Natural killer cell (primary cell): ENCODE measurements at regions not wholly inside any gene's neighbourhood (a gene's known extent, or its start where the extent isn't known, plus 50 kb on each side); places are given as distances from the start of the nearest gene placed in this dataset.

ENCODE experiments used
- ATAC-seq, 3 donors: fragments of 150-1000 bp in 2 of 3; fragments of 200-7000 bp in 1 of 3; cut with Tn5 transposase; 1 replicate in 1 of 3; 2 replicates in 2 of 3; pipeline ENCODE4 v1.10.0; 2021; ENCODE audit warnings: mild to moderate bottlenecking in 2 of 3, moderate library complexity in 2 of 3
- DNase-seq, 2 donors: peaks; one replicate each; pipeline versions ENCODE4 v3.0.0 to v3.0.0-alpha.2; 2013 to 2021; ENCODE audit warnings: mixed read lengths in 1 of 2
- H3K27ac ChIP-seq: one replicate; pipeline ENCODE4 v1.5.1; 2013; ENCODE audit warnings: mild to moderate bottlenecking, low read length
- H3K27me3 ChIP-seq: one replicate; pipeline ENCODE4 v1.6.1; 2013; ENCODE audit warnings: low read length; ENCODE audit not compliant: control insufficient read depth, insufficient read depth
- H3K36me3 ChIP-seq: one replicate; pipeline ENCODE4 v1.6.1; 2013; ENCODE audit warnings: low read length; ENCODE audit not compliant: control insufficient read depth, insufficient read depth
- H3K4me1 ChIP-seq: one replicate; pipeline ENCODE4 v1.6.1; 2013; ENCODE audit warnings: low read length; ENCODE audit not compliant: control insufficient read depth, insufficient read depth
- H3K4me3 ChIP-seq: one replicate; pipeline ENCODE4 v1.5.1; 2013; ENCODE audit warnings: low read length
- H3K9me3 ChIP-seq: one replicate; pipeline ENCODE4 v1.6.1; 2013; ENCODE audit warnings: low read length; ENCODE audit not compliant: control insufficient read depth, insufficient read depth
- H3K27ac Mint-ChIP-seq, 2 donors: one replicate each; pipeline ENCODE4 v1.8.0; 2022; ENCODE audit warnings: mild to moderate bottlenecking in 2 of 2, mixed read lengths in 2 of 2, moderate library complexity in 1 of 2
- H3K27me3 Mint-ChIP-seq, 2 donors: one replicate each; pipeline ENCODE4 v1.8.0; 2022; ENCODE audit warnings: low read depth in 2 of 2, mixed read lengths in 2 of 2
- H3K36me3 Mint-ChIP-seq: one replicate; pipeline ENCODE4 v1.8.0; 2022; ENCODE audit warnings: mixed read lengths
- H3K4me1 Mint-ChIP-seq, 2 donors: one replicate each; pipeline ENCODE4 v1.8.0; 2022; ENCODE audit warnings: mixed read lengths in 2 of 2
- H3K4me3 Mint-ChIP-seq: one replicate; pipeline ENCODE4 v1.8.0; 2022; ENCODE audit warnings: mild to moderate bottlenecking, moderate library complexity, mixed read lengths
- H3K9me3 Mint-ChIP-seq, 2 donors: one replicate each; pipeline ENCODE4 v1.8.0; 2022; ENCODE audit warnings: mixed read lengths in 2 of 2
- CTCF ChIP-seq: fragments of 200-600 bp; IDR thresholded peaks from one replicate; pipeline ENCODE4 v1.8.0; 2022; ENCODE audit warnings: antibody characterized with exemption
- WGBS: methylation state at CpG from one replicate; pipeline ENCODE4 v1.1.7; 2013; ENCODE audit warnings: missing lambda C conversion rate; ENCODE audit not compliant: insufficient coverage; 5-methylcytosine and 5-hydroxymethylcytosine counted together
- intact Hi-C: fragments of 100-400 bp; cut with micrococcal nuclease; formaldehyde crosslinking; loops from one replicate; pipeline ENCODE4 v1.14.2; 2022

DNA sequence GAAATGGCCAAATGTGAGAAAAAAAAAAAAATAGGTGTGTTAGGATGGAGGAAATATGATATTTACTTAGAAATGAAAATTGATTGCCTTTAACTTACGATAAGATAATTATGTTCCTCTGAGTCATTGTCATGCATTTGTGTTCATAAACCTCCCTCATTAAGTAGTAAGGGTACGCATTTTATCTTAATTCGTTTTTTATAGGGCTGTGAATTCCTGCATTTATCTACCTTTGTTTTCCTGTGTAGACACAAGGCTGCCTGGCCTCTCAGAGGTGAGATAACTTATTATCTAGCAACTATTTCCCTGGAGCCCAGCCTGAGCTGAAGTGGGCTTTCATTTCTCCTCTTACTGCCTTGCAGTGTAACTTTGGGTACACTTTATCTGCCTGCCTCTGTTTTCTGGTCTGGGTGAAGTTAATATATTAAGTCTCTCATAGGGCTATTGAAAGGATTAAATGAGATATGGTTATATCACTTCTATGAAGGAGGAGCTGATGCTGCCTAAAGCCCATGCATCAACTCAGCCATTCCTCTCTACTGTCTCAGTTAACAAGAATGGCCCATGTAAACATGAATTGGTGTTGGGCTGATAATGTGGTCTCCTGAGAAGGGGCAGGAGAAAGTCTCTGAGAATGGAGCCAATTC, 103.8 kb upstream of the KLF4 start:
- Histone ChIP-seq H3K27ac (no peak overlapping the region), H3K36me3 (no peaks in the 10 kb centered on the region), H3K4me1 (no peaks in the 10 kb centered on the region), H3K9me3 (no peaks in the 10 kb centered on the region), H3K27me3 (no peaks in the 10 kb centered on the region), H3K4me3 (no peak overlapping the region)
- no peaks in the 10 kb centered on the region for H3K4me1 Mint-ChIP-seq
- H3K27ac Mint-ChIP-seq, result no peak overlapping the region
- H3K36me3 Mint-ChIP-seq, result no peaks in the 10 kb centered on the region
- DNase-seq (no peak), ATAC-seq (no peak)
- H3K9me3 Mint-ChIP-seq, result no peaks in the 10 kb centered on the region
- intact Hi-C loops, result no loop called here
- TF ChIP-seq CTCF, result no peak
- H3K4me3 Mint-ChIP-seq, result no peak overlapping the region
- peaks cover 0 to 3% of the 10 kb centered on the region in 2 donors for H3K27me3 Mint-ChIP-seq
- 65% methylated on average over 2 of the region's 3 CpGs for WGBS

GRCh38 chr9:107592424-107592823, 102.9 kb upstream of the KLF4 start:
- H3K4me1 Mint-ChIP-seq, result no peaks in the 10 kb centered on the region
- no peak overlapping the region for H3K27ac Mint-ChIP-seq
- intact Hi-C loops, result no loop called here
- no peaks in the 10 kb centered on the region for H3K36me3 Mint-ChIP-seq
- no peaks in the 10 kb centered on the region for H3K9me3 ChIP-seq
- no peak for TF ChIP-seq CTCF
- no peak for ATAC-seq
- DNase-seq, result no peak
- H3K27ac ChIP-seq, result no peak overlapping the region
- 84% methylated on average over 6 of the region's 7 CpGs for WGBS
- no peak overlapping the region for H3K4me3 ChIP-seq
- no peaks in the 10 kb centered on the region for H3K9me3 Mint-ChIP-seq
- no peaks in the 10 kb centered on the region for H3K27me3 ChIP-seq
- H3K4me1 ChIP-seq, result no peaks in the 10 kb centered on the region
- peaks cover 0 to 3% of the 10 kb centered on the region in 2 donors for H3K27me3 Mint-ChIP-seq
- H3K36me3 ChIP-seq, result no peaks in the 10 kb centered on the region
- H3K4me3 Mint-ChIP-seq, result no peak overlapping the region

DNA sequence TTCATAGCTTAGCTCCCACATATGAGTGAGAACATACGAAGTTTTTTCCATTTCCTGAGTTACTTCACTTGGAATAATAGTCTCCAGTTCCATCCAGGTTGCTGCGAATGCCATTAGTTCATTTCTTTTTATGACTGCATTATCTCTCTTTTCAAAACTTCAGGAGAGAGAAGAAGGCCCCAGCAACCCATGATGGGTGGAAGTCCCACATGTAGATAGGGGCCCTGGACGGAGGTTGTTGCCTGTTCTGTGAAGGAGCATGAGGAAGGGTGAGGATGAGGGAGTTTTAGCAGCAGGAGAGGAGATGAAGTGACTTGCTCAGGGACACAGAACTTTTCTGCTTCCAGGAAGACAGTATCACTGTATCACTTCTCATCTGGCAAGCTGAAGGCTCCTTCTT, 102.2 kb upstream of the KLF4 start:
- ATAC-seq, result no peak
- no peak for TF ChIP-seq CTCF
- no peaks in the 10 kb centered on the region for H3K4me1 ChIP-seq
- Mint-ChIP-seq H3K27me3 (peaks cover 0 to 3% of the 10 kb centered on the region in 2 donors), H3K36me3 (no peaks in the 10 kb centered on the region), H3K9me3 (no peaks in the 10 kb centered on the region), H3K4me1 (no peaks in the 10 kb centered on the region), H3K27ac (no peak overlapping the region), H3K4me3 (no peak overlapping the region)
- intact Hi-C loops, result no loop called here
- H3K36me3 ChIP-seq, result no peaks in the 10 kb centered on the region
- 78% methylated on average over 3 of the region's 3 CpGs for WGBS
- no peaks in the 10 kb centered on the region for H3K9me3 ChIP-seq
- no peak for DNase-seq
- no peak overlapping the region for H3K4me3 ChIP-seq
- H3K27ac ChIP-seq, result no peak overlapping the region
- no peaks in the 10 kb centered on the region for H3K27me3 ChIP-seq

DNA sequence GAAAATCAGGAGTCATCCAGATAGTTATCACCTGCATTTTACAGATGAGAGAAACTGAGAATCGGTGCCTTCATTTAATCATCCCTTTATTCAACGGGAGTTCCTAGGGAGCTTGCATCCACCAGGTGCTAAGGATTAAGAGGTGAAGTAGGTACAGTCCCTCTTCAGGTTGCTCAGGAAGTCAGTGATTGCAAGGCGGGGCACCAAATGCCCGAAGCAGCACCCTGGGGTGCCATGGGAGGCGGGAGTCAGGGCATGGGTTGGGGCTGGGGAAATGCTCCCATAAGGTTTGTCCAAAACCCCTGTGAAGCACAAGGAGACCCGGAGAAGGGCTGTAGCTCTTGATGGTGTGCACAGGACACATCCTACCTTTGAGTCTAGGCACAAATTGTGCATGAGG, 98.8 kb upstream of the KLF4 start:
- Histone ChIP-seq H3K9me3 (no peaks in the 10 kb centered on the region), H3K36me3 (no peaks in the 10 kb centered on the region), H3K27me3 (no peaks in the 10 kb centered on the region), H3K27ac (no peak overlapping the region), H3K4me1 (no peaks in the 10 kb centered on the region), H3K4me3 (no peak overlapping the region)
- ATAC-seq (no peak), DNase-seq (no peak)
- Mint-ChIP-seq H3K4me1 (no peaks in the 10 kb centered on the region), H3K36me3 (no peaks in the 10 kb centered on the region), H3K27me3 (peaks cover 6% of the 10 kb centered on the region in 2 donors), H3K4me3 (no peak overlapping the region), H3K27ac (no peak overlapping the region), H3K9me3 (no peaks in the 10 kb centered on the region)
- TF ChIP-seq CTCF, result no peak
- 92% methylated on average over 6 of the region's 6 CpGs for WGBS
- intact Hi-C loops, result no loop called here
